ENCODE measurements at regions not wholly inside any gene's neighbourhood (a gene's known extent, or its start where the extent isn't known, plus 50 kb on each side); places are given as distances from the start of the nearest gene placed in this dataset.
"Not testable (repeated sequence)": the region's sequence is repeated elsewhere in the genome, so short reads cannot be mapped to it uniquely, and the experiment has no call there.

- DNase-seq: no peak
Measured at GRCh38 chr4:72875138-72875537, 194.4 kb downstream of the COX18 start.

GRCh38 chr4:72864898-72865297 lies 204.6 kb downstream of the COX18 start:
- DNase-seq: no peak

- DNase-seq: not testable (repeated sequence)
Measured at GRCh38 chr4:72864277-72864676, 205.2 kb downstream of the COX18 start.

GRCh38 chr4:72860766-72861165 lies 208.8 kb downstream of the COX18 start:
- DNase-seq: no peak

GRCh38 chr4:72858328-72858727 lies 211.2 kb downstream of the COX18 start:
- DNase-seq: no peak

- no peak for DNase-seq
Measured at GRCh38 chr4:72857787-72858186, 211.7 kb downstream of the COX18 start.

GRCh38 chr4:72857216-72857615 lies 212.3 kb downstream of the COX18 start:
- no peak for DNase-seq

GRCh38 chr4:72846280-72847111 lies 223.0 kb downstream of the COX18 start:
- DNase-seq: peak; percentile 79

- no peak for DNase-seq
Measured at GRCh38 chr4:72843466-72843865, 226.1 kb downstream of the COX18 start.

GRCh38 chr4:72842323-72842722 lies 227.2 kb downstream of the COX18 start:
- no peak for DNase-seq

- DNase-seq: not testable (repeated sequence)
Measured at GRCh38 chr4:72840166-72840565, 229.3 kb downstream of the COX18 start.

GRCh38 chr4:72828864-72829263 lies 240.7 kb downstream of the COX18 start:
- no peak for DNase-seq

- no peak for DNase-seq
Measured at GRCh38 chr4:72827968-72828367, 241.5 kb downstream of the COX18 start.

GRCh38 chr4:72820107-72820506 lies 249.4 kb downstream of the COX18 start:
- no peak for DNase-seq

- DNase-seq: no peak
Measured at GRCh38 chr4:72817012-72817411, 248.0 kb upstream of the ADAMTS3 start.

GRCh38 chr4:72814241-72814640 lies 245.2 kb upstream of the ADAMTS3 start:
- DNase-seq: no peak

GRCh38 chr4:72809208-72809607 lies 240.2 kb upstream of the ADAMTS3 start:
- no peak for DNase-seq

- DNase-seq: no peak
Measured at GRCh38 chr4:72805284-72805683, 236.3 kb upstream of the ADAMTS3 start.

GRCh38 chr4:72797486-72797885 lies 228.5 kb upstream of the ADAMTS3 start:
- DNase-seq: no peak

GRCh38 chr4:72791054-72791453 lies 222.0 kb upstream of the ADAMTS3 start:
- DNase-seq: no peak

GRCh38 chr4:72786401-72786990 lies 217.5 kb upstream of the ADAMTS3 start:
- no peak for DNase-seq

- no peak for DNase-seq
Measured at GRCh38 chr4:72779241-72779640, 210.2 kb upstream of the ADAMTS3 start.

GRCh38 chr4:72777436-72777835 lies 208.4 kb upstream of the ADAMTS3 start:
- DNase-seq: no peak

GRCh38 chr4:72770708-72771107 lies 201.7 kb upstream of the ADAMTS3 start:
- DNase-seq: no peak

- DNase-seq: no peak
Measured at GRCh38 chr4:72768364-72768763, 199.3 kb upstream of the ADAMTS3 start.

Measured in NCI-H510A treated with DMSO at 0.1 percent for 48 hours (cell line).